SU-DHL-6 (cell line): ENCODE measurements at regions not wholly inside any gene's neighbourhood (a gene's known extent, or its start where the extent isn't known, plus 50 kb on each side); places are given as distances from the start of the nearest gene placed in this dataset.
"Not testable (repeated sequence)": the region's sequence is repeated elsewhere in the genome, so short reads cannot be mapped to it uniquely, and the experiment has no call there.

ENCODE experiments used
- EZH2phosphoT487 ChIP-seq: fragments of 200-600 bp; sonication (generic), shearing (Covaris generic); conservative IDR thresholded peaks from 2 replicates; pipeline ENCODE4 v1.6.1; 2018; ENCODE audit warnings: mild to moderate bottlenecking, antibody characterized with exemption, low read length, moderate library complexity, mixed read lengths
- TF ChIP-seq, protein P1 (sequence below): fragments of 200-600 bp; sonication (generic); IDR thresholded peaks from one replicate; pipeline ENCODE4 v1.5.1; 2017; ENCODE audit warnings: antibody characterized with exemption, mild to moderate bottlenecking, low read length, moderate library complexity; ENCODE audit not compliant: insufficient read depth, poor library complexity, severe bottlenecking

DNA sequence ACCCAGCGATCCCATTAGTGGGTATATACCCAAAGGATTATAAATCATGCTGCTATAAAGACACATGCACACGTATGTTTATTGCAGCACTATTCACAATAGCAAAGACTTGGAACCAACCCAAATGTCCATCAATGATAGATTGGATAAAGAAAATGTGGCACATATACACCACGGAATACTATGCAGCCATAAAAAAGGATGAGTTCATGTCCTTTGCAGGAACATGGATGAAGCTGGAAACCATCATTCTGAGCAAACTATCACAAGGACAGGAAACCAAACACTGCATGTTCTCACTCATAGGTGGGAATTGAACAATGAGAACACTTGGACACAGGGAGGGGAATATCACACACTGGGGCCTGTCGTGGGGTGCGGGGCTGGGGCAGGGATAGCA lies 230.0 kb upstream of the RREB1 start:
- TF ChIP-seq, protein P1, sequence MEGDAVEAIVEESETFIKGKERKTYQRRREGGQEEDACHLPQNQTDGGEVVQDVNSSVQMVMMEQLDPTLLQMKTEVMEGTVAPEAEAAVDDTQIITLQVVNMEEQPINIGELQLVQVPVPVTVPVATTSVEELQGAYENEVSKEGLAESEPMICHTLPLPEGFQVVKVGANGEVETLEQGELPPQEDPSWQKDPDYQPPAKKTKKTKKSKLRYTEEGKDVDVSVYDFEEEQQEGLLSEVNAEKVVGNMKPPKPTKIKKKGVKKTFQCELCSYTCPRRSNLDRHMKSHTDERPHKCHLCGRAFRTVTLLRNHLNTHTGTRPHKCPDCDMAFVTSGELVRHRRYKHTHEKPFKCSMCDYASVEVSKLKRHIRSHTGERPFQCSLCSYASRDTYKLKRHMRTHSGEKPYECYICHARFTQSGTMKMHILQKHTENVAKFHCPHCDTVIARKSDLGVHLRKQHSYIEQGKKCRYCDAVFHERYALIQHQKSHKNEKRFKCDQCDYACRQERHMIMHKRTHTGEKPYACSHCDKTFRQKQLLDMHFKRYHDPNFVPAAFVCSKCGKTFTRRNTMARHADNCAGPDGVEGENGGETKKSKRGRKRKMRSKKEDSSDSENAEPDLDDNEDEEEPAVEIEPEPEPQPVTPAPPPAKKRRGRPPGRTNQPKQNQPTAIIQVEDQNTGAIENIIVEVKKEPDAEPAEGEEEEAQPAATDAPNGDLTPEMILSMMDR = not testable (repeated sequence)
- TF ChIP-seq EZH2phosphoT487 = not testable (repeated sequence)
